Upper lobe of left lung (tissue), 6 donors: ENCODE measurements at regions not wholly inside any gene's neighbourhood (a gene's known extent, or its start where the extent isn't known, plus 50 kb on each side); places are given as distances from the start of the nearest gene placed in this dataset.
"Not testable (repeated sequence)": the region's sequence is repeated elsewhere in the genome, so short reads cannot be mapped to it uniquely, and the experiment has no call there.

Experiments used
- ATAC-seq, 2 donors: fragments of 200-7000 bp; cut with Tn5 transposase; one replicate each; pipeline ENCODE4 v1.9.1; 2022; ENCODE audit warnings: mild to moderate bottlenecking in 2 of 2, moderate library complexity in 2 of 2; ENCODE audit not compliant: low FRiP score in 2 of 2
- DNase-seq, 2 donors: peaks; one replicate each; pipeline ENCODE4 v3.0.0-alpha.2; 2019 to 2020
- H3K27ac ChIP-seq, 4 donors: fragments of 200-600 bp; sonication (generic); one replicate each; pipeline ENCODE4 v1.5.1; 2016 to 2019
- H3K27me3 ChIP-seq, 4 donors: fragments of 200-600 bp; sonication (generic); one replicate each; pipeline ENCODE4 v1.5.1; 2017 to 2019
- H3K36me3 ChIP-seq, 4 donors: fragments of 200-600 bp; sonication (generic); one replicate each; pipeline ENCODE4 v1.5.1; 2016 to 2019
- H3K4me1 ChIP-seq, 4 donors: fragments of 200-600 bp; sonication (generic); one replicate each; pipeline ENCODE4 v1.5.1; 2018 to 2019
- H3K4me3 ChIP-seq, 4 donors: fragments of 200-600 bp; sonication (generic); one replicate each; pipeline ENCODE4 v1.5.1; 2017 to 2019; ENCODE audit warnings: mild to moderate bottlenecking in 2 of 4, moderate library complexity in 1 of 4
- H3K9me3 ChIP-seq, 4 donors: fragments of 200-600 bp; sonication (generic); one replicate each; pipeline ENCODE4 v1.5.1; 2018 to 2019
- EP300 ChIP-seq, 4 donors: sonication (generic); formaldehyde crosslinking; IDR thresholded peaks; one replicate each; pipeline ENCODE4 v1.5.1; 2017; ENCODE audit warnings: antibody characterized with exemption in 4 of 4, control low read depth in 2 of 4
- POLR2A ChIP-seq, 4 donors: fragments of 450-650 bp; IDR thresholded peaks; one replicate each; pipeline ENCODE4 v1.5.1; 2016 to 2017; ENCODE audit warnings: antibody characterized with exemption in 4 of 4, mild to moderate bottlenecking in 2 of 4
- POLR2AphosphoS5 ChIP-seq, 2 donors: sonication (generic); formaldehyde crosslinking; IDR thresholded peaks; one replicate each; pipeline ENCODE4 v1.5.1; 2017; ENCODE audit warnings: antibody characterized with exemption in 2 of 2
- WGBS, 2 donors: methylation state at CpG; one replicate each; pipeline ENCODE4 v1.1.5; 2017 to 2018; 5-methylcytosine and 5-hydroxymethylcytosine counted together
- TF ChIP-seq, protein P1 (sequence below), 6 experiments: fragments of 450-650 bp in 4 of 6; fragments of 200-600 bp in 2 of 6; sonication (generic) in 2 of 6; IDR thresholded peaks; one replicate each; pipeline ENCODE4 v1.5.1; 2016 to 2019; ENCODE audit warnings: antibody characterized with exemption in 6 of 6
- donor health status: DM: no; HTN: no; CAD: no; lungs with moderate emphysema.
- donor health status: DM: no; HTN: yes; CAD: no; lungs with severe emphysema.

GRCh38 chr6:94588301-94588700 is 989.0 kb upstream of the MANEA start:
- DNase-seq (no peak), ATAC-seq (no peak)
- Histone ChIP-seq H3K4me3 (no peak overlapping the region), H3K9me3 (no peaks in the 10 kb centered on the region), H3K27me3 (no peaks in the 10 kb centered on the region), H3K4me1 (no peaks in the 10 kb centered on the region), H3K27ac (no peak overlapping the region), H3K36me3 (no peaks in the 10 kb centered on the region)
- 74 to 75% methylated on average over 3 of the region's 3 CpGs for WGBS, 2 donors
- TF ChIP-seq, protein P1, sequence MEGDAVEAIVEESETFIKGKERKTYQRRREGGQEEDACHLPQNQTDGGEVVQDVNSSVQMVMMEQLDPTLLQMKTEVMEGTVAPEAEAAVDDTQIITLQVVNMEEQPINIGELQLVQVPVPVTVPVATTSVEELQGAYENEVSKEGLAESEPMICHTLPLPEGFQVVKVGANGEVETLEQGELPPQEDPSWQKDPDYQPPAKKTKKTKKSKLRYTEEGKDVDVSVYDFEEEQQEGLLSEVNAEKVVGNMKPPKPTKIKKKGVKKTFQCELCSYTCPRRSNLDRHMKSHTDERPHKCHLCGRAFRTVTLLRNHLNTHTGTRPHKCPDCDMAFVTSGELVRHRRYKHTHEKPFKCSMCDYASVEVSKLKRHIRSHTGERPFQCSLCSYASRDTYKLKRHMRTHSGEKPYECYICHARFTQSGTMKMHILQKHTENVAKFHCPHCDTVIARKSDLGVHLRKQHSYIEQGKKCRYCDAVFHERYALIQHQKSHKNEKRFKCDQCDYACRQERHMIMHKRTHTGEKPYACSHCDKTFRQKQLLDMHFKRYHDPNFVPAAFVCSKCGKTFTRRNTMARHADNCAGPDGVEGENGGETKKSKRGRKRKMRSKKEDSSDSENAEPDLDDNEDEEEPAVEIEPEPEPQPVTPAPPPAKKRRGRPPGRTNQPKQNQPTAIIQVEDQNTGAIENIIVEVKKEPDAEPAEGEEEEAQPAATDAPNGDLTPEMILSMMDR (IDR thresholded peaks at IDR 0.05): no peak
- TF ChIP-seq EP300 (IDR thresholded peaks at IDR 0.05): no peak
- TF ChIP-seq POLR2A (IDR thresholded peaks at IDR 0.05): no peak
- no peak for TF ChIP-seq POLR2AphosphoS5 (IDR thresholded peaks at IDR 0.05)

DNA sequence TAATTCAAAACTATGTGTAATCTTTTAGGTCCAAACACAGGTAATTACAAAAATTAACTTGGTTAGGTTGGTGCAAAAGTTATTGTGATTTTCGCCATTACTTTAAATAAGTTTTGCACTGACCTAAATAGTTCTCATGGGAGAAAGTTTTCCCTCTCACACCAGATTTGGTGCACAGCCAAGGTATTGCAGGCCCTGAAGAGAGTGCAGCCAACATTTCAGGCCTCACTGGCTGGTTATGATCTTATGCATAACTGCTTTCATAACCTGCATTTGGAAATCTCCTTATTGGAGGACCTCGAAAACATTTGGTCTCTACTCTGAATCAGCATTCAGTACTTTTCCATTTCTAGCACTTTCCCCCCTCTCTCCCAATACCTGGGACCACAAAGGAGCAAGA is 993.1 kb upstream of the MANEA start:
- TF ChIP-seq POLR2AphosphoS5 (IDR thresholded peaks at IDR 0.05) (no peak), POLR2A (IDR thresholded peaks at IDR 0.05) (no peak), EP300 (IDR thresholded peaks at IDR 0.05) (no peak)
- TF ChIP-seq, protein P1 (IDR thresholded peaks at IDR 0.05): no peak
- ATAC-seq (no peak), DNase-seq (no peak)
- no peaks in the 10 kb centered on the region for H3K27me3 ChIP-seq
- no peak overlapping the region for H3K4me3 ChIP-seq
- H3K27ac ChIP-seq: no peak overlapping the region
- H3K4me1 ChIP-seq: no peaks in the 10 kb centered on the region
- H3K36me3 ChIP-seq: no peaks in the 10 kb centered on the region
- WGBS, 2 donors: 67 to 73% methylated on average over 2 of the region's 2 CpGs
- no peaks in the 10 kb centered on the region for H3K9me3 ChIP-seq

- WGBS, 2 donors: 61 to 69% methylated on average over 5 of the region's 5 CpGs
- no peaks in the 10 kb centered on the region for H3K4me1 ChIP-seq
- no peaks in the 10 kb centered on the region for H3K36me3 ChIP-seq
- H3K27me3 ChIP-seq: no peaks in the 10 kb centered on the region
- no peak overlapping the region for H3K4me3 ChIP-seq
- DNase-seq: no peak
- ATAC-seq: no peak
- H3K27ac ChIP-seq: no peak overlapping the region
- H3K9me3 ChIP-seq: no peaks in the 10 kb centered on the region
- TF ChIP-seq EP300 (IDR thresholded peaks at IDR 0.05) (no peak), POLR2AphosphoS5 (IDR thresholded peaks at IDR 0.05) (no peak), POLR2A (IDR thresholded peaks at IDR 0.05) (no peak)
Observed at GRCh38 chr6:94570581-94570980, 1006.8 kb upstream of the MANEA start.

GRCh38 chr6:94562846-94563245 is 1014.5 kb upstream of the MANEA start:
- 82 to 86% methylated on average over 2 of the region's 2 CpGs for WGBS, 2 donors
- Histone ChIP-seq H3K9me3 (peaks cover 0 to 3% (median 0%) of the 10 kb centered on the region in 4 donors), H3K27me3 (no peaks in the 10 kb centered on the region), H3K4me3 (no peak overlapping the region), H3K36me3 (no peaks in the 10 kb centered on the region), H3K27ac (no peak overlapping the region), H3K4me1 (no peaks in the 10 kb centered on the region)
- no peak for DNase-seq
- no peak for ATAC-seq
- no peak for TF ChIP-seq POLR2A (IDR thresholded peaks at IDR 0.05)
- no peak for TF ChIP-seq POLR2AphosphoS5 (IDR thresholded peaks at IDR 0.05)
- TF ChIP-seq EP300 (IDR thresholded peaks at IDR 0.05): no peak
- TF ChIP-seq, protein P1 (IDR thresholded peaks at IDR 0.05): no peak

DNA sequence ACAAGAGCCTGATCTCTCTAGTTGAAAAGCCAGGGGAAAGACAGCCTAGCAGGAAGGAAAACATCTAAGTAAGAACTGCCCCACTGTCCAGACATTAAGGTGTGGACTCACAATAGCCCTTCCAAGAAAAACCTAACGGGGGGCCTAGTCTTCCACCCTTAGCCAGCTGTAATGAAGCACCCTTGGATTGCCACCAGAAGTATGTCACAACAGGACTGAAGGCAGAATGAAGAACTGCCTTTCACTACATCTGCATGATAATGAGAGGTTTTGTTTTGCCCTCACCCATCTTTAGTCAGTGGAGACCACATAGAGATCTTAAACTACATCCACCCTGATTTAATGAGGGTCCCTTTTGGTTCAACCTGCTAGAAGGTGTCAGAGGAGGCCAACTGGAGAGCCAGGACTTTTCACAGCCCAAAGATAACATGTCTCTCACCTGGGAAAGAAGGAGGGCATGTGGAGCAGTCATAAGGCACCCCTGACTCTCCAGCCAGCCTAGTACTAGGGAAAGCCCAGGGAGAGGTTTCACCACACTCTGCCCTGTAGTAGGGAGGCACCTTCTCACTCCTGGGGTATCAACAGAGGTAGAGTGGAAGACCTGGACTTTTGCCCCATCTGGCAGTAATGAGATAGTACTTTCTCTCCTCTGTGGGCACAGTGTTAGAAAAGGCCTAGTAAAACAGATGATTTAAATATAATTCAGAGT is 1017.4 kb upstream of the MANEA start:
- Histone ChIP-seq H3K4me1 (no peaks in the 10 kb centered on the region), H3K36me3 (no peaks in the 10 kb centered on the region), H3K4me3 (no peak overlapping the region), H3K27me3 (no peaks in the 10 kb centered on the region), H3K9me3 (peaks cover 0 to under 1% (median 0%) of the 10 kb centered on the region in 4 donors), H3K27ac (no peak overlapping the region)
- TF ChIP-seq POLR2A (IDR thresholded peaks at IDR 0.05) (no peak), EP300 (IDR thresholded peaks at IDR 0.05) (no peak)
- DNase-seq (no peak), ATAC-seq (peak in 1 of 2 donors; percentile 53)
- 45 to 57% methylated on average over 1 of the region's 1 CpG for WGBS, 2 donors

DNA sequence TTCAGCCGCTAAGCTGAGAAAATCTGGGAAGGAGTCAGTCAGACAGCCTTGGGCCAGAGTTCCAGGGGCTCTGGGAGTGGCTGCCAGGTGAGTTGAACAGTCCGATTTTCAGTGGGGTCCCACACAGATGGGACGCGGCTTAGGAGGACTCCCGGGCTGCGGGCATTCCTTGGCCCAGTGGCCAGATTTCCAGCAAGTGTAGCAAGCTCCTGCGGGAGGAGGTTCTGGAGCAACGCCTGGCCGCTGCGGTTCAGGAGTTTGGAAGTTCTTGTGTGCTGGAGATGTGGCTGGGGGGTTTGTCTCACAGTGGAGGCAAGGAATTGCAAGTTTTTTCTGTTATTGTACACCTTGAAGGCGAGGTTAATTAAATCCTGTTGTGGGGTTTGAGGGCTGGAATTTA is 1020.1 kb upstream of the MANEA start:
- H3K9me3 ChIP-seq, H3K36me3 ChIP-seq, H3K27me3 ChIP-seq, H3K27ac ChIP-seq, ATAC-seq, H3K4me3 ChIP-seq, H3K4me1 ChIP-seq: not testable (repeated sequence)
- peak in 1 of 2 donors; percentile 46 for DNase-seq
- WGBS, 2 donors: 91 to 95% methylated on average over 6 to 11 of the region's 11 CpGs
